IMR-90 (cell line): ENCODE measurements at regions not wholly inside any gene's neighbourhood (a gene's known extent, or its start where the extent isn't known, plus 50 kb on each side); places are given as distances from the start of the nearest gene placed in this dataset.

ENCODE experiments used
- ATAC-seq: fragments of 200-7000 bp; cut with Tn5 transposase; 2 replicates; pipeline ENCODE4 v1.9.1; 2020; ENCODE audit warnings: low read depth, mild to moderate bottlenecking, moderate library complexity
- BruUV-seq: library from RNA; stranded (reverse); fragments of 400-500 nt; replicated peaks from 2 replicates; lab custom pipeline; 2021; lab: Mats Ljungman, UMichigan
- CTCF ChIA-PET: fragments of 300-600 bp; formaldehyde crosslinking; extraction: SDS; loops from one replicate; lab custom pipeline; 2021; ENCODE audit warnings: antibody characterized with exemption; lab: Yijun Ruan, JAX
- POLR2A ChIA-PET: fragments of 300-600 bp; sonication (Branson Sonifier 250); formaldehyde crosslinking; loops from one replicate; lab custom pipeline; 2022; ENCODE audit warnings: antibody characterized with exemption; ENCODE audit not compliant: unreplicated experiment; lab: Charles Lee
- DNase-seq: peaks from one replicate; pipeline ENCODE4 v3.0.0; 2013
- H2AFZ ChIP-seq: replicated peaks from 2 replicates; pipeline ENCODE3; 2013; ENCODE audit warnings: low read length, mild to moderate bottlenecking; ENCODE audit not compliant: poor library complexity
- H2AK5ac ChIP-seq: 2 replicates; pipeline ENCODE4 v1.6.1; 2013; ENCODE audit warnings: low read depth, low read length, inconsistent platforms
- H2AK9ac ChIP-seq: replicated peaks from 2 replicates; pipeline ENCODE3; 2013; ENCODE audit warnings: mild to moderate bottlenecking, low read depth, low read length, moderate library complexity; ENCODE audit not compliant: poor library complexity
- H2BK120ac ChIP-seq: 2 replicates; pipeline ENCODE4 v1.6.1; 2013; ENCODE audit warnings: low read depth, low read length, inconsistent platforms
- H2BK15ac ChIP-seq: 3 replicates; pipeline ENCODE4 v1.6.1; 2013; ENCODE audit warnings: low read depth, low read length, inconsistent platforms
- H2BK20ac ChIP-seq: 2 replicates; pipeline ENCODE4 v1.6.1; 2013; ENCODE audit warnings: low read depth, mild to moderate bottlenecking, inconsistent platforms, low read length, moderate library complexity
- H2BK5ac ChIP-seq: 2 replicates; pipeline ENCODE4 v1.6.1; 2013; ENCODE audit warnings: mild to moderate bottlenecking, low read depth, low read length, inconsistent platforms; ENCODE audit not compliant: poor library complexity, severe bottlenecking
- H3K14ac ChIP-seq: replicated peaks from 2 replicates; pipeline ENCODE4 v1.6.1; 2013; ENCODE audit warnings: low read depth, low read length, inconsistent platforms
- H3K18ac ChIP-seq: 2 replicates; pipeline ENCODE4 v1.6.1; 2013; ENCODE audit warnings: low read depth, low read length, control low read depth
- H3K23ac ChIP-seq: 2 replicates; pipeline ENCODE4 v1.6.1; 2013; ENCODE audit warnings: low read depth, low read length, inconsistent platforms
- H3K27ac ChIP-seq: 2 replicates; pipeline ENCODE4 v1.5.1; 2013; ENCODE audit warnings: mild to moderate bottlenecking, control low read depth, low read length; ENCODE audit not compliant: insufficient read depth
- H3K27me3 ChIP-seq: 2 replicates; pipeline ENCODE4 v1.6.1; 2013; ENCODE audit warnings: low read length; ENCODE audit not compliant: control insufficient read depth, insufficient read depth
- H3K36me3 ChIP-seq: 2 replicates; pipeline ENCODE4 v1.6.1; 2013; ENCODE audit warnings: low read length, mixed read lengths; ENCODE audit not compliant: control insufficient read depth, insufficient read depth
- H3K4ac ChIP-seq: 2 replicates; pipeline ENCODE4 v1.6.1; 2013; ENCODE audit warnings: low read depth, low read length, inconsistent platforms
- H3K4me1 ChIP-seq: 2 replicates; pipeline ENCODE4 v1.6.1; 2013; ENCODE audit warnings: low read length, mixed read lengths; ENCODE audit not compliant: control insufficient read depth, insufficient read depth
- H3K4me2 ChIP-seq: 2 replicates; pipeline ENCODE4 v1.6.1; 2013; ENCODE audit warnings: low read depth, mild to moderate bottlenecking, control low read depth, low read length, moderate library complexity
- H3K4me3 ChIP-seq: 2 replicates; pipeline ENCODE4 v1.5.1; 2013; ENCODE audit warnings: low read depth, mild to moderate bottlenecking, control low read depth, low read length, moderate library complexity; ENCODE audit not compliant: insufficient read depth
- H3K56ac ChIP-seq: 2 replicates; pipeline ENCODE4 v1.6.1; 2013; ENCODE audit warnings: low read length, inconsistent platforms; ENCODE audit not compliant: insufficient read depth; ENCODE audit errors: extremely low read depth
- H3K79me1 ChIP-seq, 2 experiments: 2 replicates each; pipeline ENCODE4 v1.6.1; 2013; ENCODE audit warnings: low read length in 2 of 2, inconsistent platforms in 1 of 2, low read depth in 1 of 2
- H3K9ac ChIP-seq: 2 replicates; pipeline ENCODE4 v1.6.1; 2013; ENCODE audit warnings: low read depth, low read length, control low read depth
- H3K9me1 ChIP-seq: 2 replicates; pipeline ENCODE4 v1.6.1; 2013; ENCODE audit warnings: low read length, inconsistent platforms; ENCODE audit not compliant: insufficient read depth
- H3K9me3 ChIP-seq: 2 replicates; pipeline ENCODE4 v1.6.1; 2013; ENCODE audit warnings: low read length; ENCODE audit not compliant: control insufficient read depth, insufficient read depth
- H4K20me1 ChIP-seq: 2 replicates; pipeline ENCODE4 v1.6.1; 2013; ENCODE audit warnings: low read length, inconsistent platforms; ENCODE audit not compliant: insufficient read depth
- H4K5ac ChIP-seq: 2 replicates; pipeline ENCODE4 v1.6.1; 2013; ENCODE audit warnings: mild to moderate bottlenecking, low read depth, low read length, control low read depth
- H4K8ac ChIP-seq, 2 experiments: 2 replicates each; pipeline ENCODE4 v1.6.1; 2013; ENCODE audit warnings: low read depth in 2 of 2, low read length in 2 of 2, control low read depth in 1 of 2, inconsistent platforms in 1 of 2
- H4K91ac ChIP-seq: 2 replicates; pipeline ENCODE4 v1.6.1; 2013; ENCODE audit warnings: low read depth, low read length, inconsistent platforms; ENCODE audit not compliant: insufficient read depth
- BHLHE40 ChIP-seq: fragments of 150-350 bp; IDR thresholded peaks from 2 replicates; pipeline ENCODE4 v1.6.1; 2016; ENCODE audit warnings: mild to moderate bottlenecking, low read depth, low read length
- CHD1 ChIP-seq: IDR thresholded peaks from 2 replicates; pipeline ENCODE4 v1.6.1; 2012; ENCODE audit warnings: low read depth, low read length, improper control_type of control experiment
- ELK1 ChIP-seq: fragments of 150-350 bp; IDR thresholded peaks from 2 replicates; pipeline ENCODE4 v1.6.1; 2016; ENCODE audit warnings: low read depth, mild to moderate bottlenecking, low read length, moderate library complexity, borderline replicate concordance
- FOS ChIP-seq: fragments of 150-350 bp; IDR thresholded peaks from 2 replicates; pipeline ENCODE4 v1.6.1; 2016; ENCODE audit warnings: low read depth, low read length
- MAFK ChIP-seq: IDR thresholded peaks from 2 replicates; pipeline ENCODE4 v1.6.1; 2012; ENCODE audit warnings: low read depth, low read length, improper control_type of control experiment
- MAZ ChIP-seq: IDR thresholded peaks from 2 replicates; pipeline ENCODE4 v1.6.1; 2012; ENCODE audit warnings: low read depth, mild to moderate bottlenecking, low read length, improper control_type of control experiment, moderate library complexity, borderline replicate concordance
- MXI1 ChIP-seq: IDR thresholded peaks from 2 replicates; pipeline ENCODE4 v1.6.1; 2012; ENCODE audit warnings: low read depth, mild to moderate bottlenecking, low read length, moderate library complexity, borderline replicate concordance
- NFE2L2 ChIP-seq: fragments of 150-350 bp; IDR thresholded peaks from 2 replicates; pipeline ENCODE4 v1.6.1; 2016; ENCODE audit warnings: low read depth, mild to moderate bottlenecking, low read length
- RAD21 ChIP-seq: IDR thresholded peaks from 2 replicates; pipeline ENCODE4 v1.6.1; 2012; ENCODE audit warnings: low read length, improper control_type of control experiment
- RCOR1 ChIP-seq: IDR thresholded peaks from 2 replicates; pipeline ENCODE4 v1.6.1; 2012; ENCODE audit warnings: mild to moderate bottlenecking, low read length, improper control_type of control experiment; ENCODE audit not compliant: insufficient replicate concordance
- RFX5 ChIP-seq: IDR thresholded peaks from 2 replicates; pipeline ENCODE4 v1.8.0; 2012; ENCODE audit warnings: low read depth, mild to moderate bottlenecking, low read length, moderate library complexity
- SMC3 ChIP-seq: fragments of 150-350 bp; IDR thresholded peaks from 2 replicates; pipeline ENCODE4 v1.6.1; 2016; ENCODE audit warnings: low read depth, mild to moderate bottlenecking, antibody characterized with exemption, low read length, moderate library complexity
- USF2 ChIP-seq: fragments of 150-350 bp; IDR thresholded peaks from 2 replicates; pipeline ENCODE4 v1.6.1; 2017; ENCODE audit warnings: mild to moderate bottlenecking, antibody characterized with exemption, low read length, low read depth
- WGBS, 2 experiments: methylation state at CpG; one replicate each; pipeline versions ENCODE4 v1.1.5 to v1.1.7; 2013; ENCODE audit warnings: missing lambda C conversion rate in 2 of 2; ENCODE audit not compliant: insufficient read length in 1 of 2; ENCODE audit errors: extremely low coverage in 2 of 2; 5-methylcytosine and 5-hydroxymethylcytosine counted together
- dilution Hi-C: fragments of 300-500 bp; cut with HindIII; formaldehyde crosslinking; loops from one replicate; pipeline ENCODE4 v1.14.3; 2018; ENCODE audit warnings: low sequenced_read_pairs; ENCODE audit not compliant: unreplicated experiment
- in situ Hi-C: fragments of 300-500 bp; cut with MboI; formaldehyde crosslinking; loops from 3 replicates; pipeline ENCODE4 v1.14.3; 2019; ENCODE audit warnings: low sequenced_read_pairs, inconsistent platforms, mixed read lengths
- intact Hi-C: fragments of 100-400 bp; cut with micrococcal nuclease; formaldehyde crosslinking; loops from 2 replicates; pipeline ENCODE4 v1.10.0; 2022
- TF ChIP-seq, protein P1 (sequence below): conservative IDR thresholded peaks from 2 replicates; pipeline ENCODE4 v1.5.1; 2012; ENCODE audit warnings: mild to moderate bottlenecking, low read depth, low read length, improper control_type of control experiment

DNA sequence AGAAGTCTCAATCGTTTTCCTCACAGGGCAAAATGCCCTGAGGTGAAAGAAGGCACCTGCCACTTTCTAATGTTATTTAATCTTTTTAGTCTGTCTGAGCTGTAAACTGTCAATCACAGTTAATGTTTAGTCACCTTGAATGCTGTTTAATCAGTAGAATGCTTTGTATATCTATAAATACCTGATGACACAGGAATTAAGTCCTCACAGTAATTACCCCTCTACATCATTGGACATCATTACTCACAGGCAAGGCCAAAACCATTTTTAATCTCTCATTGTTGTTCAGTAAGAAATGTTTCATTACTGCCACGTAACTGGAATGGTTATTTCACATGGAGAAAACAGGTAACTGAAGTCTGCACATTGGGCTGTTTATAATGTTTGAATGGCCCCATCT, 178.8 kb downstream of the EXOC5 start:
- Histone ChIP-seq H3K79me1 (no peaks in the 10 kb centered on the region), H2AK5ac (no peak overlapping the region), H2BK15ac (no peak overlapping the region), H3K4ac (no peak overlapping the region), H3K14ac (no peak overlapping the region), H3K4me1 (no peaks in the 10 kb centered on the region), H2BK5ac (no peak overlapping the region), H4K8ac (no peak overlapping the region), H3K18ac (no peak overlapping the region), H2AFZ (no peak overlapping the region), H3K9me1 (no peaks in the 10 kb centered on the region), H3K23ac (no peak overlapping the region), H2AK9ac (no peak overlapping the region), H3K36me3 (no peaks in the 10 kb centered on the region), H2BK20ac (no peak overlapping the region), H2BK120ac (no peak overlapping the region), H3K9me3 (no peaks in the 10 kb centered on the region), H3K4me3 (no peak overlapping the region), H4K5ac (no peak overlapping the region), H3K4me2 (no peak overlapping the region), H3K56ac (no peak overlapping the region), H4K91ac (no peak overlapping the region), H3K27ac (no peak overlapping the region), H3K27me3 (no peaks in the 10 kb centered on the region), H4K20me1 (no peaks in the 10 kb centered on the region), H3K9ac (no peak overlapping the region)
- no CpG with 5 or more reads among the region's 2 CpGs for WGBS, 2 experiments
- TF ChIP-seq CHD1 (no peak), MAFK (no peak), RCOR1 (no peak), BHLHE40 (no peak), MXI1 (no peak), USF2 (no peak), MAZ (no peak), FOS (no peak), RAD21 (no peak), ELK1 (no peak), NFE2L2 (no peak), RFX5 (no peak), SMC3 (no peak)
- TF ChIP-seq, protein P1, sequence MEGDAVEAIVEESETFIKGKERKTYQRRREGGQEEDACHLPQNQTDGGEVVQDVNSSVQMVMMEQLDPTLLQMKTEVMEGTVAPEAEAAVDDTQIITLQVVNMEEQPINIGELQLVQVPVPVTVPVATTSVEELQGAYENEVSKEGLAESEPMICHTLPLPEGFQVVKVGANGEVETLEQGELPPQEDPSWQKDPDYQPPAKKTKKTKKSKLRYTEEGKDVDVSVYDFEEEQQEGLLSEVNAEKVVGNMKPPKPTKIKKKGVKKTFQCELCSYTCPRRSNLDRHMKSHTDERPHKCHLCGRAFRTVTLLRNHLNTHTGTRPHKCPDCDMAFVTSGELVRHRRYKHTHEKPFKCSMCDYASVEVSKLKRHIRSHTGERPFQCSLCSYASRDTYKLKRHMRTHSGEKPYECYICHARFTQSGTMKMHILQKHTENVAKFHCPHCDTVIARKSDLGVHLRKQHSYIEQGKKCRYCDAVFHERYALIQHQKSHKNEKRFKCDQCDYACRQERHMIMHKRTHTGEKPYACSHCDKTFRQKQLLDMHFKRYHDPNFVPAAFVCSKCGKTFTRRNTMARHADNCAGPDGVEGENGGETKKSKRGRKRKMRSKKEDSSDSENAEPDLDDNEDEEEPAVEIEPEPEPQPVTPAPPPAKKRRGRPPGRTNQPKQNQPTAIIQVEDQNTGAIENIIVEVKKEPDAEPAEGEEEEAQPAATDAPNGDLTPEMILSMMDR, result no peak
- dilution Hi-C loops, result no loop called here
- intact Hi-C loops, result no loop called here
- ChIA-PET CTCF (no interaction called here), POLR2A (no interaction called here)
- ATAC-seq (no peak), DNase-seq (no peak)
- BruUV-seq, result no TSS peak
- in situ Hi-C loops, result no loop called here
